ENCODE measurements at regions not wholly inside any gene's neighbourhood (a gene's known extent, or its start where the extent isn't known, plus 50 kb on each side); places are given as distances from the start of the nearest gene placed in this dataset.

DNA sequence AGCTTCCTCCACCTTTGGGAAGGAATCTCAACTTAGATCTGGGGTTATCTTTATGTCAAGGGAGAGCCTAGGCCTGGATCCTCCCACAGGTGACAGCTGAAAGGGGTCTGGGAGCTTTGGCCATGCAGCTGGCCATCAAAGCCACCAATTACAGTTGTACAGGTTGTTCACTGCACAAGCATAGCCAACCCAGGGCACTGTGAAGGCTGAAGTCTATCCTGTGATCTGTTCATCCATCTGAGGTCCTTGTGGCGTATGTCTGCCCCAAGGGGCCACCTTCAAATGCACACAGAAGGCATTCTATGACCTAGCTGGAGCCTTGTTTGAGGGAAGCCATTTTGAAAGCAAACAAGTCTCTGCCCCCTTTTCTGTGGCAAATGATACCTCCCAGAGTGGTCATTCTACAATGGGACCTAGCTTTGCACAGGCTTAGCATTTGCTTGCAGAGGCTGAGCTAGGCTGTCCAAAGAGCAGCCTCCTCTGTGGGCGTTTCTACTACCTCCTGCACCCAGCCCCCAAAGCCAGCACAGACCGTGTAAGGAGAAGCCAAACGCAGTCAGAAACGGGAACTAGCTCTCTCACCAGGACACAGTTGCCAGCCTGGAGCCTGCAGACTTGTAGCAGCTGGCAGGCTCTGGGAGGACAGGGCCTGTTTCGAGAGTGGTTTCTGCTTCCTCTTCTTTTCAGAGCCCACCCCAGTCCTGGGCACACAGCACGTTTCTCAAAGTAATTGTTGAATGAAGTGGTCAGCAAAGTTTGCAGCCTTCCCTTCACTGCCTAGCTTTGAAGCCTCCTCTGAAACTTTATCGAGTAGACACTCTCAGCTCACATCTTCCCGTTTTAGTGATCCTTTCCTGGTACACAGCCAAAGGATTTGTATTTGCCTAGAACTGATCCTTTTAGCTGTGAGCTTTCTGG is 157.3 kb upstream of the SMAD3 start:
- no peak for DNase-seq (ENCODE audit: extremely low read depth, low read depth)
- TF ChIP-seq, protein P1, sequence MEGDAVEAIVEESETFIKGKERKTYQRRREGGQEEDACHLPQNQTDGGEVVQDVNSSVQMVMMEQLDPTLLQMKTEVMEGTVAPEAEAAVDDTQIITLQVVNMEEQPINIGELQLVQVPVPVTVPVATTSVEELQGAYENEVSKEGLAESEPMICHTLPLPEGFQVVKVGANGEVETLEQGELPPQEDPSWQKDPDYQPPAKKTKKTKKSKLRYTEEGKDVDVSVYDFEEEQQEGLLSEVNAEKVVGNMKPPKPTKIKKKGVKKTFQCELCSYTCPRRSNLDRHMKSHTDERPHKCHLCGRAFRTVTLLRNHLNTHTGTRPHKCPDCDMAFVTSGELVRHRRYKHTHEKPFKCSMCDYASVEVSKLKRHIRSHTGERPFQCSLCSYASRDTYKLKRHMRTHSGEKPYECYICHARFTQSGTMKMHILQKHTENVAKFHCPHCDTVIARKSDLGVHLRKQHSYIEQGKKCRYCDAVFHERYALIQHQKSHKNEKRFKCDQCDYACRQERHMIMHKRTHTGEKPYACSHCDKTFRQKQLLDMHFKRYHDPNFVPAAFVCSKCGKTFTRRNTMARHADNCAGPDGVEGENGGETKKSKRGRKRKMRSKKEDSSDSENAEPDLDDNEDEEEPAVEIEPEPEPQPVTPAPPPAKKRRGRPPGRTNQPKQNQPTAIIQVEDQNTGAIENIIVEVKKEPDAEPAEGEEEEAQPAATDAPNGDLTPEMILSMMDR (IDR thresholded peaks at IDR 0.05; ENCODE audit: low read depth, low read length): no peak

DNA sequence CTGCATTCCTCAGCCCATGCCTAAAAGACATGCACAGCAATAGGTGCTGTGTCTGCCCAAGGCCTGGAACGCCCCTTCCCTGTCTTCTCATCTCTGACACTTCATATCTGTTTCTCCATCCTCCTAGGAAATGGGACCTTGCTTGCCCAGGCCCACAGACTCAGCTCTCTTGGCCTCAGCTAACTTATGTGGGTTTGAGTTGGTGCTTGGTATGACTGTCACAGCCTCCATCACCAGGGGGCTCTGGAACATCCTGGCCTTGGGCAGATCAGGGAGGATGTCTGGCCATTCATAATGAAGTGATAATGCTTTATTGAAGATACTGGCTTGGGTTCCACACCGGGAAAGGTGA is 156.7 kb upstream of the SMAD3 start:
- TF ChIP-seq, protein P1 (IDR thresholded peaks at IDR 0.05; ENCODE audit: low read depth, low read length): no peak
- no peak for DNase-seq (ENCODE audit: extremely low read depth, low read depth)

DNA sequence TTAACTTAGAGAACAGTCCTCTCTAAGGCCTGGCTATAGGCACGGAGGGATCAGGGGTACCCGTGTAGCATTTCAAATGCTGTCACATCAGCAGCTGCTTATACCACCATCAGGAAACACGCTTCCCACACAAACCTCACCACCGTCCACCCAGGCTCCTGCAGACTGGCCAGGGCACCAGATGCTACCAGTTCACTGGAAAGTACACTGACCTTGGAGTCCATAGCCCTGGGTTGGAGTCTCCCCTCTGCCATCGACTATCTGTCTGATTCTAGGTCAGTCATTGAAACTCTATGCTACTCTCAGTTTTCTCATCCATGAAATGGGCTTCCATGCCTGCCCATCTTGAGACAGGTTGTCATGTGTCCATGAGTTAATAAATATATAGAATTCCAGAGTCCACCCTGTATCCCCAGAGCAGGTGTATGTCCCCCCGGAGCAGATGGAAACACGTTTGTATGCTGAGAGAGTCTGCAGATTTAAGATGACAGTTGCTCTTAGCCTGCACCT is 156.0 kb upstream of the SMAD3 start:
- TF ChIP-seq, protein P1 (IDR thresholded peaks at IDR 0.05; ENCODE audit: low read depth, low read length): no peak
- no peak for DNase-seq (ENCODE audit: extremely low read depth, low read depth)

DNA sequence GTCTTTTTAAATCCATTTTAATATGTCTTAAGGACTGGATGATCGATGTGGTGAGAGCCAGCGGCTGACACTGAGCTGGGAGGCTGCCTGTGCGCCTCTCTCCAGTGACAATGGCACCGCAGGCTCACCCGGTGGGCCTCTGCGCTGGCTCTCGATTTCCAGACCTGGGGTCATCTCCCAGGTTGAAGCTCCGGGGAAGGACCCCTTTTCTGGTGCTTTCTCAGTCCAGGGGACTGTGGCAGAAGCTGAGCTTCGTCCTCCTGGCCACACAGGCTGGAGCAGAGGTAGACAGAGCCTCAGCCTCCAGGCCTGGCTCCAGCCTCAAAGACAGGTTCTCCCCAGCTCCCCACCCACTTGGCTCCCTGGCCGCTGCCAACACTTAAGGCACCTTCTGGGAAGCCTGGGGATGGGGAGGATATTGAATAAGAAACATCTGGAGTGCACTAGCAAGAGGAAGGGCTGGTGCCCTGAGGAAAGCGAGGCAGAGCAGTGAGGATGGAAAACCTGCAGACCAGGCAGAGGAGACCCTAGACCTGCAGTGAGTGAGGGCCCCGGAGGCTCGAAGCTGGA is 154.2 kb upstream of the SMAD3 start:
- no peak for DNase-seq (ENCODE audit: extremely low read depth, low read depth)
- TF ChIP-seq, protein P1 (IDR thresholded peaks at IDR 0.05; ENCODE audit: low read depth, low read length): no peak

DNA sequence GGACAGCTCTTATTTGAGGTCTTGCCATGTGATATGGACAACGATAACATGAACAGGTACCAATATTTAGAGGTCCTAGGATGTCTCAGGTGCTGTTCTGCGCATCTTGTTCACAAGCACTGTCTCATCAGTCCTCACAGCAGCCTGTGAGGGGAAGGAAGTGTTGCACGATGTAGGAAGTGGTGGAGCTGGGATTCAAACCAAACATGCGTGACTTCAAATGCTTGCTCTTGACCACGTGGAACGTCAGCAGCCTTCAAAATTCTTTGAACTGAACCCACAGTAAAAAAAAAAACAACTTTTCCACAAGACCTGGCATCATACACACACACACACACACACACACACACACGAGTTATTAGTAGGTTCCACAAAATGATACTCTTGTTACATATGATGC is 153.4 kb upstream of the SMAD3 start:
- TF ChIP-seq, protein P1 (IDR thresholded peaks at IDR 0.05; ENCODE audit: low read depth, low read length): no peak
- DNase-seq (ENCODE audit: extremely low read depth, low read depth): no peak

DNA sequence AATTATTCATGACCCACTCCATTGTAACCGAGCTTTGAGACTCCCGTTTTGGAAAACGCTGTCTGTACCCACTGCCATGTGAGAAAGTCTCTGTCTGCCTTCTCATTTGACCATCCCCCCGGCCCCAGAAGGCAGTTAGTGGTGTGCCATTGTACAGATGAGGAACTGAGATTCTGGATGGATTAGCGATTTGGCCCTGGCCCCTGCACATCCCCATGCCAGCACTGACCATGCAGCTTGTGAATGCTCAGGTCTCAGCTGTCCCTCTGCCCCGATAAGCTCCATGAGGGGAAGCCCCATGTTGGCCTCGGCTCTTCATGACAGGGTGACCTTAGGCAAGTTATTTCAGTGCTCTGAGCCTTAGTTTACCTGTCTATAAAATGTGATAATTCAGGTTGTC is 153.0 kb upstream of the SMAD3 start:
- TF ChIP-seq, protein P1 (IDR thresholded peaks at IDR 0.05; ENCODE audit: low read depth, low read length): no peak
- no peak for DNase-seq (ENCODE audit: extremely low read depth, low read depth)

DNA sequence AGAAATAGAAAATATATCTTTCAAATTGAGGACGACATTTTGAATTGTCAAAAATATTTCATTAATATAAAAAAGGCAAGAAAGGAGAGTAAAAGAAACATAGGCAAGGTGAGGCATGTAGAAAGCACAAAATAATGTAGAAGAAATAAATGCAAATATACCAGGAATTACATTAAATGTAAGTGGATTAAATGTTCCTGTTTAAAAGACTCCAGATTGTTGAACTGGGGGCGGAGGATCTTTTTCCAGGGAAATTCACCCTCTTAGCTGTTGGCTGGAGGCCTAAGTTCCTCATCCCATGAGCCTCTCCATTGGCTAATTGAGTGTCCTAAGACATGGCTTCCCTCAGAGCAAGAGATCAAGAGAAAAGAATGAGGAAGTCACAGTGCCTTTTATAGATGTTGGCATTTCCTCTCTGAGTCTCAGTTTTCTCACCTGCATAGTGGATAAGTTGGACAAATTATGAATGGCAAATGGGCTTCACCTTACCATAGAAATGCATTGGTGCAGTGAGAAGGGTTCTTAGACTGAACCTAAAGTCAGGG is 147.4 kb upstream of the SMAD3 start:
- no peak for DNase-seq (ENCODE audit: extremely low read depth, low read depth)
- TF ChIP-seq, protein P1 (IDR thresholded peaks at IDR 0.05; ENCODE audit: low read depth, low read length): no peak

Measured in AG09319 (cell line).